NCI-H524 (cell line): ENCODE measurements at regions not wholly inside any gene's neighbourhood (a gene's known extent, or its start where the extent isn't known, plus 50 kb on each side); places are given as distances from the start of the nearest gene placed in this dataset.
"Not testable (repeated sequence)": the region's sequence is repeated elsewhere in the genome, so short reads cannot be mapped to it uniquely, and the experiment has no call there.

Source experiments
- DNase-seq, 2 experiments: peaks; one replicate each; lab custom pipeline; 2025; lab: John Stamatoyannopoulos, UW

- no peak for DNase-seq
These were observed 107.4 kb upstream of the KLF13 start for GRCh38 chr15:31219221-31219620.

GRCh38 chr15:31221936-31222515, 104.6 kb upstream of the KLF13 start:
- DNase-seq: peak in 1 of 2 experiments; percentile 34

- DNase-seq: no peak
These were observed 103.8 kb upstream of the KLF13 start for GRCh38 chr15:31222773-31223341.

- DNase-seq: no peak
These were observed 102.9 kb upstream of the KLF13 start for GRCh38 chr15:31223478-31224350.

GRCh38 chr15:31224661-31225060, 102.0 kb upstream of the KLF13 start:
- DNase-seq: not testable (repeated sequence)

GRCh38 chr15:31225356-31225955, 101.2 kb upstream of the KLF13 start:
- DNase-seq: no peak

DNA sequence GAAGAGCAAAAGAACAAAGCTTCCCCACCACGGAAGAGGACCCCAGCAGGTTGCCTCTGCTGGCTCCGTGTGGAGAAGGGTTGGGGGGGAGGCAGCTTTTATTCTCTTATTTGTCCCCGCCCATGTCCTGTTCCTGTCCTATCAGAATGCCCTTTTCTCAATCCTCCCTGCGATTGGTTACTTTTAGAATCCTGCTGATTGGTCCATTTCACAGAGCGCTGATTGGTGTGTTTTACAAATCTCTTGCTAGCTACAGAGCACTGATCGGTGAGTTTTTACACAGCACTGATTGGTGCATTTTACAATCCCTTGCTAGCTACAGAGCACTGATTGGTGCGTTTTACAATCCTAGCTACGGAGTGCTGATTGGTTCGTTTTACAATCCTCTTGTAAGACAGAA, 100.6 kb upstream of the KLF13 start:
- DNase-seq: no peak

- DNase-seq: no peak
These were observed 99.4 kb upstream of the KLF13 start for GRCh38 chr15:31227235-31227634.

- no peak for DNase-seq
These were observed 98.6 kb upstream of the KLF13 start for GRCh38 chr15:31228011-31228484.

GRCh38 chr15:31228980-31229826, 97.4 kb upstream of the KLF13 start:
- peak in 1 of 2 experiments; percentile 57 for DNase-seq

GRCh38 chr15:31230630-31231485, 95.8 kb upstream of the KLF13 start:
- peak in 1 of 2 experiments; percentile 62 for DNase-seq

DNA sequence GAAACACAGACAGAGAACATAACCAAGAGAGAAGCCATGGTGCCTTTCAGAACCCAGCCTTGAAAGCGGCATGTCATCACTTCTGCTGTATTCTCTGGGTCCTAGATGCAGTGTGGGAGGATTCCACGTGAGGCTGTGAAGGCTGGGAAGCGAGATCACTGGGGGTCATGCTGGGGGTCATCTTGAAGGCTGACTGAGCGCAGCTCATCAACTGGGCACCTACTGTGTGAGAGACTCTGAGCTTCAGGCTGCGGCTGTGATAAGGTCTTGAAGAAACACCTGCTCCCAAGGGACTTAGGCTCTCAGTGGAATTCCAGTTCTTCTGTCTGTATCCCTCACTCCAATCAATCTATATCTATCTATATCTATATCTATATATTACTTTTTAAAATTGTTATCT, 91.8 kb upstream of the KLF13 start:
- DNase-seq: no peak

- peak; percentile 74 to 86 for DNase-seq
These were observed 91.1 kb upstream of the KLF13 start for GRCh38 chr15:31235311-31236183.

- DNase-seq: peak; percentile 78 to 81
These were observed 90.2 kb upstream of the KLF13 start for GRCh38 chr15:31236184-31237042.

DNA sequence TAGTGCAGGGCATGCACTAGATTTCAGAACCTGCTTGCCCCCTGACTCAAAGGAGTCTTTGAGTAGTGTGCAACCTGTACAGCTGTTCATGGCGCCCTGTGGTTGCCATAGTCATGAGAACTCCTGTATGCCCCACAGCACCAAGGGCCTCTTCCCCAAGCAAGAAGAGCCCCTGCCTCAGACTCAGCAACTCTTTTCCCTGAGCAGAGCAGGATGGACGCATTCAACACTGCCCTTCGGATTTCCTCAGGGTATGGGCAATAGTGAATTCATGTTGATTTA, 89.7 kb upstream of the KLF13 start:
- no peak for DNase-seq

GRCh38 chr15:31238906-31239305, 87.7 kb upstream of the KLF13 start:
- no peak for DNase-seq

DNA sequence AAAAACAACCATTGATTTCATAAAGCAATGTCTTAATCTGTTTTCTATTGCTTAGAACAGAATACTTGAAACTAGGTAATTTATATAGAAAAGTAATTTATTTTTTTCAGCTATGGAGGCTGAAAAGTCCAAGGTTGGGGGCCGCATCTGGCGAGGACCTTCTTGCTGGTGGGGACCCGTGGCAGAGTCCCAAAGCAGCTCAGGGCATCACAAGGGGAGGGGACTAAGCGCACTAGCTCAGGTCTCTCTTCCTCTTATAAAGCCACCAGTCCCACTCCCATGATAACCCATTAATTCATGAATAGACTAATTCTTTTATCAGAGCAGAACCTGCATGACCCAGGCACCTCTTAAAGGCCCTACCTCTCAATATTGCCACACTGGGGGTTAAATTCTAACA, 87.2 kb upstream of the KLF13 start:
- no peak for DNase-seq

- DNase-seq: peak; percentile 92 to 97
These were observed 84.6 kb upstream of the KLF13 start for GRCh38 chr15:31241888-31242522.
